GM18867 (cell line): ENCODE measurements at regions not wholly inside any gene's neighbourhood (a gene's known extent, or its start where the extent isn't known, plus 50 kb on each side); places are given as distances from the start of the nearest gene placed in this dataset.

Experiments used
- ATAC-seq: cut with Tn5 transposase; IDR thresholded peaks from one replicate; pipeline ENCODE4 v1.9.1; 2021; ENCODE audit warnings: mild to moderate bottlenecking, moderate library complexity; ENCODE audit not compliant: unreplicated experiment

- no peak for ATAC-seq
These were observed 1403.5 kb upstream of the PABPC4L start for GRCh38 chr4:135605076-135605475.

GRCh38 chr4:135604531-135604930, 1402.9 kb upstream of the PABPC4L start:
- no peak for ATAC-seq

- no peak for ATAC-seq
These were observed 1399.8 kb upstream of the PABPC4L start for GRCh38 chr4:135601351-135601750.

GRCh38 chr4:135598151-135598550, 1396.6 kb upstream of the PABPC4L start:
- ATAC-seq = no peak

- no peak for ATAC-seq
These were observed 1392.9 kb upstream of the PABPC4L start for GRCh38 chr4:135594521-135594920.

- no peak for ATAC-seq
These were observed 1373.5 kb upstream of the PABPC4L start for GRCh38 chr4:135575041-135575440.

GRCh38 chr4:135573251-135573650, 1371.7 kb upstream of the PABPC4L start:
- no peak for ATAC-seq

GRCh38 chr4:135564090-135564489, 1362.5 kb upstream of the PABPC4L start:
- ATAC-seq = no peak

GRCh38 chr4:135553213-135553612, 1351.6 kb upstream of the PABPC4L start:
- ATAC-seq = no peak

- no peak for ATAC-seq
These were observed 1350.5 kb upstream of the PABPC4L start for GRCh38 chr4:135552131-135552530.

GRCh38 chr4:135548711-135549110, 1347.1 kb upstream of the PABPC4L start:
- ATAC-seq = no peak

GRCh38 chr4:135545616-135546317, 1344.2 kb upstream of the PABPC4L start:
- ATAC-seq = no peak

- no peak for ATAC-seq
These were observed 1337.1 kb upstream of the PABPC4L start for GRCh38 chr4:135538698-135539097.

- ATAC-seq = no peak
These were observed 1331.5 kb upstream of the PABPC4L start for GRCh38 chr4:135533053-135533452.

- ATAC-seq = no peak
These were observed 1330.5 kb upstream of the PABPC4L start for GRCh38 chr4:135532132-135532531.

GRCh38 chr4:135515295-135515694, 1313.7 kb upstream of the PABPC4L start:
- ATAC-seq = no peak

- ATAC-seq = no peak
These were observed 1309.0 kb upstream of the PABPC4L start for GRCh38 chr4:135510582-135510981.

- no peak for ATAC-seq
These were observed 1306.6 kb upstream of the PABPC4L start for GRCh38 chr4:135508006-135508714.

GRCh38 chr4:135497563-135498152, 1296.1 kb upstream of the PABPC4L start:
- no peak for ATAC-seq

- ATAC-seq = no peak
These were observed 1290.8 kb upstream of the PABPC4L start for GRCh38 chr4:135492439-135492838.

- ATAC-seq = no peak
These were observed 1283.8 kb upstream of the PABPC4L start for GRCh38 chr4:135485371-135485770.

GRCh38 chr4:135476272-135476671, 1274.7 kb upstream of the PABPC4L start:
- ATAC-seq = no peak
